ENCODE measurements at regions not wholly inside any gene's neighbourhood (a gene's known extent, or its start where the extent isn't known, plus 50 kb on each side); places are given as distances from the start of the nearest gene placed in this dataset.

DNA sequence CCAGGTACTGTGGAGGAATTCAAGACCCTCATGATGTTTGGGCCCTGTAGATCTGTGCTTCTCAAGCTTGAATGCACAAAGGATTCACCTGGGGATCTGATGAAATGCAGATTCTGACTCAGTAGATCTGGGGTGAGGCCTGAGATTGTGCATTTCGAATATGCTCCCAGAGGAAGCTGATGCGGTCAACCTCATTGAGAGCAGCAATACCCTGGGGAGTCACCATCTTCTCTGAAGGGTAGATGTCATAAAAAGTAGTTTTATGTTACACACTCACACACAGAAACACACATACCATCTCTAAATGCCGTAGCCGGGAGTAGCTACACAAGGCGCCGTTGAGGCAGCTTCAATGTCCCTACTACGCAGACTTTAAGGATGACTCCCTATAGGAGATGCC lies 55.8 kb upstream of the CPEB4 start:
- no peak overlapping the region for H3K4me3 ChIP-seq (ENCODE audit: low read depth, low read length)
- no peak overlapping the region for H3K27ac ChIP-seq (ENCODE audit: low read depth, low read length)
- H3K79me2 ChIP-seq (ENCODE audit: control insufficient read depth, insufficient read depth, low read length, unreplicated experiment) = no peaks in the 10 kb centered on the region
- no peak overlapping the region for H2AFZ ChIP-seq (ENCODE audit: low read length, unreplicated experiment)
- H3K27me3 ChIP-seq (ENCODE audit: insufficient read depth, low read length) = no peaks in the 10 kb centered on the region
- H3K36me3 ChIP-seq (ENCODE audit: insufficient read depth, low read length) = no peaks in the 10 kb centered on the region
- no peaks in the 10 kb centered on the region for H3K4me1 ChIP-seq (ENCODE audit: control insufficient read depth, insufficient read depth, low read length, unreplicated experiment)

DNA sequence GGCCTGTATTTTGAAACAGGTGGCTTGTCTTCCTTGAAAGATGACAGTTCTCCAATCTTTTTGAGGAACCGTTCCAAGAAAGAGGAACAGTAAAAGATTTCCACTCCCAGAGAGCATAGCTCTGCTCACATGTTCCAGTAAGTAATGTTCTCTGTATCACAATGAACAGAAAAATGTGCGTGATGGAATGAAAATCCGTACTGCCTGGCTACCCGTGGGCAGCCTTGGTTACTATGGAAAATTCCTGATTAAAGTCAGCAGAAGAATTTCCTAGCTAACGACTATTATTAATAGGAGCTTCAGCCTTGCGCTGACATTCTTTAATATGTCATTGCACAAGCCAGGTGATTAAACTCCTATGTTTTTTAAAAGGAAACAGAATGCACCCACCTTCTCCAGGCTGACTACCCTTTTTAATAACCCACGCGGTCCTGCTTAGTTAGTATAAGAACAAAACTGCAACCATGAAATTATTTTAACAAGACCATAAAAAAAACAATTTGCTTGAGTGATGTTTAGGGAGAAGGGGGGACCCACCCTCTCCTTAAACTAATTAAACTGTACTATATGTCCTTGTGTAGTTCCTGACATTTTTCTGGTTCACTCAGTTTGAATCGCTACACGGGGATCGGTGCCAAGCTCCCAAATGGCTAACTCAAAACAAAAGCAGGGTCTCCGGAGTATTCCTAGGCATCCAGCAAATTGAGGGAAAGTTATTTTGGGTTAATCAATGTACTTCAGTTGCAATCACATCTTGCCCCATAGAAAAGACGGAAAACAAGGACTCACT lies 54.8 kb upstream of the CPEB4 start:
- Histone ChIP-seq H3K36me3 (ENCODE audit: insufficient read depth, low read length) (no peaks in the 10 kb centered on the region), H2AFZ (ENCODE audit: low read length, unreplicated experiment) (no peak overlapping the region), H3K27ac (ENCODE audit: low read depth, low read length) (no peak overlapping the region), H3K4me3 (ENCODE audit: low read depth, low read length) (no peak overlapping the region), H3K79me2 (ENCODE audit: control insufficient read depth, insufficient read depth, low read length, unreplicated experiment) (no peaks in the 10 kb centered on the region), H3K27me3 (ENCODE audit: insufficient read depth, low read length) (no peaks in the 10 kb centered on the region), H3K4me1 (ENCODE audit: control insufficient read depth, insufficient read depth, low read length, unreplicated experiment) (no peaks in the 10 kb centered on the region)

DNA sequence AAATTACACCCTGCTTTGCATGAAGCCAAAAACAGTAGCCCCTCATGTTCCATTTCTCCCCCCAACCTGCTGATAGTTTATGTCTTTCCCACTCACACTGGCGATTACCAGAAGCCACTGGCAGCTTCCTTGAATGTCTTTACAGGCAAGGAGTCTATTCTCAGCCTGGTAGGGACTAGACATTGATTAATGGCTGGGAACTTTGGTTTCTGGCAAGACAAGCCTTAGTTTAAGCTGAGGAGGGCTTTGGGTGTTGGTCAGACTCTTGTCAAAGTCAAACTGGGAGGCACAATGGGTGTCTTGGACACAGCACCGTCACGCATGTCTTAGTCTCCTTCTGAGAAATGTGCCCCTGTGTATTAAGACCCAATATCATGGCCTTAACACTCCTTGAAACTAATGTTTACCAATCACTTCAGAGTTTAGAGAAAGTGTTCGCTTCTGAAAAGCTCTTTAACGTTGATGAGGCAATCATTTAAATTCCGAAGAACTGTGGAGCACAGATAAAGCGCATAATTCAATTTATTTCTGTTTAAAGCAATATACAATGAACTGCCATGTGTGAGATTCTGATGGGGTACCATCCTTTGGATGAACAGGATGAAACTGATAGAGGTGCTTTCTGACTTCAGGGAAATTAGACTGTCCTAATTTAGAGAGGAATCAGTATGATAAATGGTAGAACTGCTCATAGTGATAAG lies 53.9 kb upstream of the CPEB4 start:
- Histone ChIP-seq H3K36me3 (ENCODE audit: insufficient read depth, low read length) (no peaks in the 10 kb centered on the region), H2AFZ (ENCODE audit: low read length, unreplicated experiment) (no peak overlapping the region), H3K27me3 (ENCODE audit: insufficient read depth, low read length) (no peaks in the 10 kb centered on the region), H3K4me3 (ENCODE audit: low read depth, low read length) (no peak overlapping the region), H3K79me2 (ENCODE audit: control insufficient read depth, insufficient read depth, low read length, unreplicated experiment) (no peaks in the 10 kb centered on the region), H3K27ac (ENCODE audit: low read depth, low read length) (no peak overlapping the region), H3K4me1 (ENCODE audit: control insufficient read depth, insufficient read depth, low read length, unreplicated experiment) (no peaks in the 10 kb centered on the region)

DNA sequence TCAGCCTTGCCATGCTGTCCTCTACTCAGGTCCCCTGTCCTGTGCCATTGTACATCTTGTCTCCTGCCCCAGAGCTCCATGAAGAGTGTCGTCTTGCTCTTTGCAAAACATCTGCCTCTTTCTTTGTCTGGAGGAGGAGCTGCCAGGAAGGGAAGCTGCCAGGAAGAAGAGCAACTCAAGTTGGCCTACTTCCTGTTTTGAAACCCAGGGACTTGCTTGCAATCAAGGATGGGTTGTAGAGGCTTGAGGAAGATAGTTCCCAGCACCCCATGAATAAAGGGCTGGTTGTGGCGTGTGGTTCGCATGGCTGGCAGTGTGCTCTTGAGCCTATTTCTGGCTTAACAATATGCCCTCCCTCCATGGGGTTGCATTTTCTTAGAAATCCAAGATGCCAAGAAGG lies 53.0 kb upstream of the CPEB4 start:
- no peak overlapping the region for H3K4me3 ChIP-seq (ENCODE audit: low read depth, low read length)
- no peak overlapping the region for H2AFZ ChIP-seq (ENCODE audit: low read length, unreplicated experiment)
- H3K27me3 ChIP-seq (ENCODE audit: insufficient read depth, low read length) = no peaks in the 10 kb centered on the region
- no peak overlapping the region for H3K27ac ChIP-seq (ENCODE audit: low read depth, low read length)
- H3K79me2 ChIP-seq (ENCODE audit: control insufficient read depth, insufficient read depth, low read length, unreplicated experiment) = no peaks in the 10 kb centered on the region
- H3K4me1 ChIP-seq (ENCODE audit: control insufficient read depth, insufficient read depth, low read length, unreplicated experiment) = no peaks in the 10 kb centered on the region
- H3K36me3 ChIP-seq (ENCODE audit: insufficient read depth, low read length) = no peaks in the 10 kb centered on the region

DNA sequence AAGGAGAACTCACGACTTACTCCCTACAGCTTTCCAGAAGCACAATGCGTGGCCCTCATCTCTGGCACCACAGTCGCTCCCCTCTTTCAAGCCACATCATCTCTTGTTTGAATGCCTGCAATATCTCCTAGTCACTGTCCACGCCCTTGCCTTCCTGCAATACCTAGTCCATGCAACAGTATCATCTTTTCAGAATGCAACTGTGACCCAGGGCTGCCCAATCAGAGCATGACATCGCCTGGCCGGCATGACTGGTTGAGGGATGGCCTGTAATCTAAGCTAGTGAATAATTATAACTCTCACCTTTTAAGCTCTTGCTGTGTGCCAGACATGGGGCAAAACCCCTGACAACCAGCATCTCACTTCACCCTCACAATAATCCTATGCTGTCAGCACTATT lies 52.5 kb upstream of the CPEB4 start:
- Histone ChIP-seq H3K27me3 (ENCODE audit: insufficient read depth, low read length) (no peaks in the 10 kb centered on the region), H3K79me2 (ENCODE audit: control insufficient read depth, insufficient read depth, low read length, unreplicated experiment) (no peaks in the 10 kb centered on the region), H3K27ac (ENCODE audit: low read depth, low read length) (no peak overlapping the region), H2AFZ (ENCODE audit: low read length, unreplicated experiment) (no peak overlapping the region), H3K36me3 (ENCODE audit: insufficient read depth, low read length) (no peaks in the 10 kb centered on the region), H3K4me3 (ENCODE audit: low read depth, low read length) (no peak overlapping the region), H3K4me1 (ENCODE audit: control insufficient read depth, insufficient read depth, low read length, unreplicated experiment) (no peaks in the 10 kb centered on the region)

DNA sequence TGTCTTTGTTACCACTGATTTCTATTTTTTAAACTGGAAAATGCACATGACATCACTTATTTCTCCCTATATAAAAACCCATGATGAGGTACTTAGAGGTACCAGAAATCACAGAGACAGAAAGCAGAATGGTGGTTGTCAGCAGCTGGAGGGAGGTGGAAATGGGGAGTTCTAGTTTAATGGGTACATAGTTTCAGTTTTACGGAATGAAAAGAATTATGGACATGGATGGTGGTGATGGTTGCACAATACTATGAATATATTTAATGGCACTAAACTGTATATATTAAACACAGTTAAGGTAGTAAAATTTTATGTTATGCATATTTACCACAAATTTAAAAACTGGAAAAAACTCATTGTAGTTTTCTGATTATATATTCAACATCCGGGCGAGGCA lies 50.5 kb upstream of the CPEB4 start:
- no peaks in the 10 kb centered on the region for H3K36me3 ChIP-seq (ENCODE audit: insufficient read depth, low read length)
- no peak overlapping the region for H2AFZ ChIP-seq (ENCODE audit: low read length, unreplicated experiment)
- no peaks in the 10 kb centered on the region for H3K27me3 ChIP-seq (ENCODE audit: insufficient read depth, low read length)
- no peak overlapping the region for H3K4me3 ChIP-seq (ENCODE audit: low read depth, low read length)
- no peaks in the 10 kb centered on the region for H3K4me1 ChIP-seq (ENCODE audit: control insufficient read depth, insufficient read depth, low read length, unreplicated experiment)
- H3K27ac ChIP-seq (ENCODE audit: low read depth, low read length) = no peak overlapping the region
- H3K79me2 ChIP-seq (ENCODE audit: control insufficient read depth, insufficient read depth, low read length, unreplicated experiment) = no peaks in the 10 kb centered on the region

Data from ACC112 (cell line).